Smooth muscle cell (in vitro differentiated cells): ENCODE measurements at regions not wholly inside any gene's neighbourhood (a gene's known extent, or its start where the extent isn't known, plus 50 kb on each side); places are given as distances from the start of the nearest gene placed in this dataset.

Experiments
- DNase-seq: peaks from one replicate; lab custom pipeline; 2025; ENCODE audit not compliant: unreplicated experiment; lab: John Stamatoyannopoulos, UW
- H2AFZ ChIP-seq: fragments of 200-600 bp; sonication (generic); 2 replicates; pipeline ENCODE4 v1.6.0; 2016; ENCODE audit warnings: antibody characterized with exemption, low read depth, mild to moderate bottlenecking
- H3F3A ChIP-seq: fragments of 200-600 bp; sonication (generic); 2 replicates; pipeline ENCODE4 v1.6.0; 2017; ENCODE audit warnings: antibody characterized with exemption, low read depth
- H3K27ac ChIP-seq: fragments of 200-600 bp; sonication (generic); 2 replicates; pipeline ENCODE4 v1.5.1; 2016; ENCODE audit warnings: low read depth, mild to moderate bottlenecking
- H3K27me3 ChIP-seq: fragments of 200-600 bp; sonication (generic); 2 replicates; pipeline ENCODE4 v1.6.1; 2016; ENCODE audit warnings: low read depth, mild to moderate bottlenecking
- H3K36me3 ChIP-seq: fragments of 200-600 bp; sonication (generic); 2 replicates; pipeline ENCODE4 v1.5.1; 2016; ENCODE audit warnings: low read depth
- H3K4me1 ChIP-seq: fragments of 200-600 bp; sonication (generic); 2 replicates; pipeline ENCODE4 v1.5.1; 2016; ENCODE audit warnings: low read depth
- H3K4me2 ChIP-seq: fragments of 200-600 bp; sonication (generic); 2 replicates; pipeline ENCODE4 v1.6.0; 2016; ENCODE audit warnings: mild to moderate bottlenecking
- H3K4me3 ChIP-seq: fragments of 200-600 bp; sonication (generic); 2 replicates; pipeline ENCODE4 v1.5.1; 2016; ENCODE audit warnings: mild to moderate bottlenecking
- H3K79me2 ChIP-seq: fragments of 200-600 bp; sonication (generic); 2 replicates; pipeline ENCODE4 v1.6.0; 2016; ENCODE audit warnings: low read depth, mild to moderate bottlenecking
- H3K9ac ChIP-seq: fragments of 200-600 bp; sonication (generic); 2 replicates; pipeline ENCODE4 v1.6.0; 2016; ENCODE audit warnings: low read depth
- H3K9me3 ChIP-seq: fragments of 200-600 bp; sonication (generic); replicated peaks from 2 replicates; pipeline ENCODE4 v1.5.1; 2016; ENCODE audit warnings: low read depth
- H4K20me1 ChIP-seq: fragments of 200-600 bp; sonication (generic); 2 replicates; pipeline ENCODE4 v1.6.0; 2016; ENCODE audit warnings: low read depth
- WGBS: methylation state at CpG from one replicate; pipeline ENCODE4 v1.1.7; 2016; ENCODE audit warnings: low lambda C conversion rate; 5-methylcytosine and 5-hydroxymethylcytosine counted together
- TF ChIP-seq, protein P1 (sequence below): fragments of 200-600 bp; sonication (generic); IDR thresholded peaks from 2 replicates; pipeline ENCODE4 v1.5.1; 2017; ENCODE audit warnings: borderline replicate concordance, mild to moderate bottlenecking, antibody characterized with exemption; ENCODE audit not compliant: insufficient read depth, poor library complexity, severe bottlenecking

DNA sequence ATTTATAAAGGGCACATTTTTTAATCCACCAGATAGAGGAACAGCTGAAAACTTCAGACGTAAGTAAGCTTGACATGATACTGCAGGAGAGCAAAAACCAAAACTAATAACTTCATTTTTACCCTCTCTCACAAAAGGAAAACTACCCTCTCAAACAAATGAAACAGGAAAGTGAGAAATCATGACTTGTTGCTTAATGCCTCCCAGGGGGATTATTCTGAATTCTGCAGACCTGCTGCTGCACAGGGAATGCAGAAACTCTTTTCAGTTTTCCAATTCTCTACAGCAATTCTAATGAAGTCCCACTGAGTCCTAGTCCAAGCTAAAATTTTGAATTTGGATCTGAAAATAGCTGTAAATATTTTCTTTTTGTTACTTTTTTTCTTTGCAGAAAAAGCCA lies 637.1 kb upstream of the CCDC54 start:
- Histone ChIP-seq H3K27ac (no peak overlapping the region), H3K9me3 (no peaks in the 10 kb centered on the region), H3K4me2 (no peak overlapping the region), H2AFZ (no peak overlapping the region), H3K9ac (no peak overlapping the region), H3K4me3 (no peak overlapping the region), H3K27me3 (no peaks in the 10 kb centered on the region), H3K36me3 (no peaks in the 10 kb centered on the region), H3K79me2 (no peaks in the 10 kb centered on the region), H3F3A (no peaks in the 10 kb centered on the region), H3K4me1 (no peaks in the 10 kb centered on the region), H4K20me1 (no peaks in the 10 kb centered on the region)
- TF ChIP-seq, protein P1, sequence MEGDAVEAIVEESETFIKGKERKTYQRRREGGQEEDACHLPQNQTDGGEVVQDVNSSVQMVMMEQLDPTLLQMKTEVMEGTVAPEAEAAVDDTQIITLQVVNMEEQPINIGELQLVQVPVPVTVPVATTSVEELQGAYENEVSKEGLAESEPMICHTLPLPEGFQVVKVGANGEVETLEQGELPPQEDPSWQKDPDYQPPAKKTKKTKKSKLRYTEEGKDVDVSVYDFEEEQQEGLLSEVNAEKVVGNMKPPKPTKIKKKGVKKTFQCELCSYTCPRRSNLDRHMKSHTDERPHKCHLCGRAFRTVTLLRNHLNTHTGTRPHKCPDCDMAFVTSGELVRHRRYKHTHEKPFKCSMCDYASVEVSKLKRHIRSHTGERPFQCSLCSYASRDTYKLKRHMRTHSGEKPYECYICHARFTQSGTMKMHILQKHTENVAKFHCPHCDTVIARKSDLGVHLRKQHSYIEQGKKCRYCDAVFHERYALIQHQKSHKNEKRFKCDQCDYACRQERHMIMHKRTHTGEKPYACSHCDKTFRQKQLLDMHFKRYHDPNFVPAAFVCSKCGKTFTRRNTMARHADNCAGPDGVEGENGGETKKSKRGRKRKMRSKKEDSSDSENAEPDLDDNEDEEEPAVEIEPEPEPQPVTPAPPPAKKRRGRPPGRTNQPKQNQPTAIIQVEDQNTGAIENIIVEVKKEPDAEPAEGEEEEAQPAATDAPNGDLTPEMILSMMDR: no peak
- DNase-seq: no peak
- WGBS: 94% methylated on average over 1 of the region's 1 CpG

DNA sequence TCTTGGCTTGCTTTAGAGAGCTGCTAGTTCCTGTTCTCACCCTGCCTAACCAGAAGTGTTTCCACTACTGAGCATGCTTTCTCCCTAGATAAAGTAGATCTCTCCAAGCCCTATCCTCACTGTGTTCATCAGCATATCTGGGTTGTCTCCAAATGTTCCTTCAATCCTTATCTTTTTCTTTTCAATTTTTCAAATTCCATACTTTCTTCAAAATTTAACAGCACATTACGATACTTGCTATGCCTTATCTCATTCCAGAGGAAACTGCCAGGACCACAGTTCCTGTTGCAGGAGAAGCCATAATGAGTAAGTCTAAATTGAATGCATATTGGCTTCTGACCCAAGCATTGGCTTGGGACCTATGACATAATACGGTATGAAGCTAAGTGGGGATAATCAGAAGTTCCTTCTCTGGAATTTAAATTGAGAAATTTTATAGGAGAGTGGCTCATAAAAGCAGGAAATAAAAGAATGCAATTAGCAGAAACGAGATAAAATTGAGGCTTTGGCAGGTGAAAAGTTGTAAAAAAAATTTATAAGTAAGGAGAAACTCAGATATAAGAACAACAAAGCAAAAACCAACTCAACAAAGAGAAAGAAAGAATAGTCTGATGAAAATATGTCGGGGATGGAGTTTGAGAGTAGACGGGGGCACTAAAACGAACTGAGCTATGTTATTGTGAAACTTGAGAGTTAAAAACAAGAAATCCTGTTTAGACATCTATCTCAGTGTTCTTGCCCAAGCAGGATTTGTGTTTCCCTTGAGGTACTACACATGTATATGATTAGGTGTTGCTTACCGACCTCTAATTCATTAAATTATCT lies 631.7 kb upstream of the CCDC54 start:
- no peak for DNase-seq
- no peak overlapping the region for H3K4me3 ChIP-seq
- no peak overlapping the region for H3K9ac ChIP-seq
- no peak overlapping the region for H3K27ac ChIP-seq
- no peaks in the 10 kb centered on the region for H3F3A ChIP-seq
- no peaks in the 10 kb centered on the region for H3K9me3 ChIP-seq
- no peaks in the 10 kb centered on the region for H3K79me2 ChIP-seq
- peak overlapping the region; percentile 25 for H2AFZ ChIP-seq
- no peaks in the 10 kb centered on the region for H3K36me3 ChIP-seq
- no peak overlapping the region for H3K4me2 ChIP-seq
- 85% methylated on average over 7 of the region's 7 CpGs for WGBS
- no peaks in the 10 kb centered on the region for H3K27me3 ChIP-seq
- H3K4me1 ChIP-seq: no peaks in the 10 kb centered on the region
- H4K20me1 ChIP-seq: no peaks in the 10 kb centered on the region
- TF ChIP-seq, protein P1: no peak

DNA sequence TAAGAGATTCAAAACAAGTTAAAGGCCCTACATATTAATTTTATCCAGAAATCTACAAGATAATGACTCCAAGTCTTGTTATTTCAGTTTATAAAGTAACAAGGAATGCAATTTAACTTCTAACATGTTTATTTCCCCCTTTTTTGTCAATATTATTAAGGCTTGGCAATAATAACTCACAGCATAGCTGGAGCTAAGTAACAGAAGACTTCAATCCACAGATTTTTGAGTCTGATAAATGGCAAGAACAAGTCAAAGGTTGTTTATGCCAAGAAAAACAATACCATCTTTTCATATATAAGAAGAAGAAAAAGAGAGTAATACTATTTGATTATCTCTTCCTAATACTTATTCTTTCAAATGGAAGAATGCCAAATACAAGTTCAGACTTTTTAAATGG lies 631.0 kb upstream of the CCDC54 start:
- no peaks in the 10 kb centered on the region for H3K27me3 ChIP-seq
- H3K9ac ChIP-seq: no peak overlapping the region
- no peak overlapping the region for H3K4me2 ChIP-seq
- H3K4me3 ChIP-seq: no peak overlapping the region
- no peaks in the 10 kb centered on the region for H4K20me1 ChIP-seq
- H3K9me3 ChIP-seq: no peaks in the 10 kb centered on the region
- no peak for DNase-seq
- no peaks in the 10 kb centered on the region for H3K36me3 ChIP-seq
- no peaks in the 10 kb centered on the region for H3K79me2 ChIP-seq
- H3K4me1 ChIP-seq: no peaks in the 10 kb centered on the region
- TF ChIP-seq, protein P1: no peak
- H3F3A ChIP-seq: no peaks in the 10 kb centered on the region
- no peak overlapping the region for H3K27ac ChIP-seq
- no peak overlapping the region for H2AFZ ChIP-seq
